ENCODE measurements at regions not wholly inside any gene's neighbourhood (a gene's known extent, or its start where the extent isn't known, plus 50 kb on each side); places are given as distances from the start of the nearest gene placed in this dataset.

DNA sequence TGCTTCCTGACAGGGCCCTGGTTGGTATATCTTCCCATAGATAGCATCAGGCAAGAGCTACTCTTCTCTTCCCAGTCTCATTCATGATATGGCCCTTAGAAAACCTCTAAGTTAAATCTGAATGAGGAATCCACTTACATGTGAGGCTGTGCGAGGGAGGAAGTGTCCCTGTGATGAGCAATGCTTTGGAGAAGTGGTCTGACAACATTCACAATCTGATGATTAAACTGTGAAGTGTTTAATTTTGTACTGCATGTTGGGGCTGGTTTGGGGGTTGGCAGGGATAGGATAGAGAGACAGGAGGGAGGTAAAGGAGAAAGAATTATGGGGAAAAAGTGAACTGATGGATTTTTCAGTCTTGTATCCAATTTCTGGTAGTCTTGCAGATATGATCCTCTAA lies 421.2 kb upstream of the DAB1 start:
- TF ChIP-seq EZH2phosphoT487 (IDR thresholded peaks at IDR 0.05; ENCODE audit: insufficient read depth, low read depth) (no peak), EZH2 (IDR thresholded peaks at IDR 0.05; ENCODE audit: insufficient read depth, poor library complexity, severe bottlenecking) (no peak)
